ENCODE measurements at regions not wholly inside any gene's neighbourhood (a gene's known extent, or its start where the extent isn't known, plus 50 kb on each side); places are given as distances from the start of the nearest gene placed in this dataset.
A peak's percentile ranks its signal among the peaks of the same experiment; 100 is the strongest.
"Not testable (repeated sequence)": the region's sequence is repeated elsewhere in the genome, so short reads cannot be mapped to it uniquely, and the experiment has no call there.

DNA sequence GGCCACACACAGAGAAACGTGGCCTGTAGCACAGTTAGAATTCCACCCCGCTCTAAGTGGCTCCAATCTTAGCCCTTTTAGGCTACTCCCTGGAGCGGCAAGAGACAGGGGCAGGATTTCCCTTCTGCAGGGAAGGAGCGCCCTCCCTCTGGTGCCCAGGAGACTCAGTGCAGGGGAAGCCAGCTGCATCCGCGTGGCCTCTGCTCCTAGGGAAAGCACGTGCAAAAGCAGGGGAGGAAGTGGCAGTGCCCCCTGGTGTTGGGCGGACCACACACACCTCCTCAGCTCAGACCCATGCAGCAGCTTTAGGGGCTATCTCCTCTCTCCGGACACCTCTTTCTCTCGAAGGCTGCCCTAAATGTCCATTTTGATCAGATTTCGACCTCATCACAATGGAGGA is 50.0 kb downstream of the SPRING1 start:
- peak in 1 of 2 experiments; percentile 67 for DNase-seq (ENCODE audit: low read depth in 1 of 2, low spot score in 1 of 2)
- in situ Hi-C loops (cut with HindIII; ENCODE audit: low pct_unique_long_range_greater_than_20kb, low sequenced_read_pairs): no loop called here
- no peak for TF ChIP-seq JUND (IDR thresholded peaks at IDR 0.05; ENCODE audit: low read depth)

DNA sequence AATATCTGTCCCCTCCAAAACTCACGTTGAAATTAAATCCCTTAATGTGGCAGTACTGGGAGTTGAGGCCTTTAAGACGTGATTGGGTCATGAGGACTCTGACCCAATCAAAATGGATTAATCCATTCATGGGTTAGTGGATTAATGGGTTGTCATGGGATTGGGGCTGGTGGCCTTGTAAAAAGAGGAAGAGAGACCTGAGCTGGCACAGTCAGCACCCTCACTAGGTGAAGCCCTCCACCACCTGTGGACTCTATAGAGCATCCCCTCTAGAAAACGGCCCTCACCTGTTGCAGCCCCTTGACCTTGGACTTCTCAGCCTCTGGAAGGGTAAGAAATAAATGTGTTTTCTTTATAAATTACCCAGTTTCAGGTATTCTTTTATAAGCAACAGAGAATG is 53.0 kb downstream of the SPRING1 start:
- no peak for TF ChIP-seq JUND (IDR thresholded peaks at IDR 0.05; ENCODE audit: low read depth)
- DNase-seq (ENCODE audit: low read depth in 1 of 2, low spot score in 1 of 2): no peak
- in situ Hi-C loops (cut with HindIII; ENCODE audit: low pct_unique_long_range_greater_than_20kb, low sequenced_read_pairs): no loop called here

GRCh38 chr12:116677202-116677661 is 60.6 kb downstream of the SPRING1 start:
- no peak for DNase-seq (ENCODE audit: low read depth in 1 of 2, low spot score in 1 of 2)

DNA sequence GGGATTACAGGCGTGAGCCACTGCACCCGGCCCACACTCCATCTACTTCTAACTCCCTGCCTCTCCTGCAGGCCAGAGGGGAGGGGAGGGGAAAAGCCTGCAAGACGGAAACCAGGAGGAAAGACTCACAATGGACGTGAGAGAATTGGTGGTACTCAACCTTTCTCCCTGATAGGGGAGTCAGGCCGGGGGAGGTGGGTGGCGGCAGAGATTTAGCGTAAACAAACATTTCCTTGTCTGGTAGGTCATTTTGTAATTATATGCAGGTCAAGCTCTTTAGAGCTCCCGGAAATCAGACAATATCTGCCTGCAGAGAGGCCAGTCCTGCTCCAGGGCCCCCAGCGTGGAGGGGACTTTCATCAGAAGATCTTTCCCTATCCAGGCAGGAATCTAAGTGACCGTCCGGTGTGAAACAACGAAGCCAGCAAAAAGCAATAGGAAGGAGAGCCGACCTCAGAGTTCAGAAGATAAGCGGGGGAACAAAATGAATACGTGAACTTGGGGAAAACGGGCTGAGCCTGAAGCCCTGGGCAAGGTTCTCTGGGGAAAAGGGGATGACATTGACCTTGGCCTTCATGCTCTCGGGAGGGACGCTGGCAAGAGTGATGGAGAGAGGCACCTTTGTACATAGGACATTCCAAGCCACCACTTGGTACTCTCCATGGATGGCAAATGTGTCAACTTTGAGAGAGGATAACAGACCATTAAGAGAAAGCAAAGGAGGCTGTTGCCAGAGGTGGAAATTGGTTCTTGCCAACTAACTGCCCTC is 62.3 kb downstream of the SPRING1 start:
- no peak for TF ChIP-seq JUND (IDR thresholded peaks at IDR 0.05; ENCODE audit: low read depth)
- in situ Hi-C loops (cut with HindIII; ENCODE audit: low pct_unique_long_range_greater_than_20kb, low sequenced_read_pairs): no loop called here
- no peak for DNase-seq (ENCODE audit: low read depth in 1 of 2, low spot score in 1 of 2)

More at GRCh38 chr12:116677202-116677661, 60.6 kb downstream of the SPRING1 start:
- no peak for TF ChIP-seq JUND (IDR thresholded peaks at IDR 0.05; ENCODE audit: low read depth)
- in situ Hi-C loops (cut with HindIII; ENCODE audit: low pct_unique_long_range_greater_than_20kb, low sequenced_read_pairs): no loop called here

DNA sequence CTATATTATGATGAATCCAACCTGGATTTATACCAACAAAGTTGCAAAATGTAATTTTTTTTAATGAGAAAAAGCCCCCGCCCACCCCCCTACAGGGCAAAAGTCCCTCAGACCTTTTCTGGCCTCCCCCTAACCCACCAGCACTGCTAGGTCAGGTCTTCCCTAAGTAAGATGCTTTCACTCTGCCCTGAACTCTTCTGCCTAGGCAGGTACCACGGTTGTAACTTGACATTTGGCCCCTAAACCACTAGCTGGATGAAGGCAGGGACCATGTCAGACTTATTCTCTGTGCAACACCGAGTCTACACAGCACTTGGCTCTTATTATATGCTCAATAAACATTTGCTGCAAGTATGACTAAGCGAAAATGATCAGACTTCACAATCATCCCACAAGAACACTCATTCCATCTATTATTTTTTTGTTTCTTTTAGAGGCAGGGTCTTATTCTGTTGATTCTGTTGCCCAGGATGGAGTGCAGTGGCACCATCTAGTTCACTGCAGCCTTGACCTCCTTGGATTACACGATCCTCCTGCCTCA is 63.2 kb downstream of the SPRING1 start:
- DNase-seq (ENCODE audit: low read depth in 1 of 2, low spot score in 1 of 2): no peak
- no peak for TF ChIP-seq JUND (IDR thresholded peaks at IDR 0.05; ENCODE audit: low read depth)
- in situ Hi-C loops (cut with HindIII; ENCODE audit: low pct_unique_long_range_greater_than_20kb, low sequenced_read_pairs): no loop called here

GRCh38 chr12:116673681-116674111 is 64.2 kb downstream of the SPRING1 start:
- in situ Hi-C loops (cut with HindIII; ENCODE audit: low pct_unique_long_range_greater_than_20kb, low sequenced_read_pairs): no loop called here
- peak in 1 of 2 experiments; percentile 77 for DNase-seq (ENCODE audit: low read depth in 1 of 2, low spot score in 1 of 2)
- TF ChIP-seq JUND (IDR thresholded peaks at IDR 0.05; ENCODE audit: low read depth): no peak

DNA sequence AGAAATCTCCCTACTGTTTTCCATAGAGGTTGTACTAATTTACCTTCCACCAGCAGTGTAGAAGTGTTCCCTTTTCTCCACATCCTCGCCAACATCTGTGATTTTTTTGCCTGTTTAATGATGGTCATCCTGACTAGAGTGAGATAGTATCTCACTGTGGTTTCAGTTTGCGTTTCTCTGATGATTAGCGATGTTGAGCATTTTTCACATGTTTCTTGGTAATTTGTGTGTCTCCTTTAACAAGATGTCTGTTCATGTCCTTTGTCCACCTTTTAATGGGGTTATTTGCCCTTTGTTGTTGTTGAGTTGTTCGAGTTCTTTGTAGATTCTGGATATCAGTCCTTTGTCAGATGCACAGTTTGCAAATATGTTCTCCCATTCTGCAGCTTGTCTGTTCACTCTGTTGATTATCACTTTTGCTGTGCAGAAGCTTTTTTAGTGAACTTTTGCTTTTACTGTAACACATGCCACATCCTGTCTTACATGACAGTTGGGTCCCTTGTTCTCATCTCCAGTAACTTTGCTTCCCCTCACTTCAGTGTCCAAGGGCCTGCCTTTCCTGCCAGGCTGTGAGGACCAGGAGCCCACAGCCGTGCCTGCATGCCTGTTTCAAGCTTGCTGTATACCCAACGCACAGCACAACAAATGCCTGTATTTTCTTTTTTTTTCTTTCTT is 64.9 kb downstream of the SPRING1 start:
- no peak for DNase-seq (ENCODE audit: low read depth in 1 of 2, low spot score in 1 of 2)
- no peak for TF ChIP-seq JUND (IDR thresholded peaks at IDR 0.05; ENCODE audit: low read depth)
- in situ Hi-C loops (cut with HindIII; ENCODE audit: low pct_unique_long_range_greater_than_20kb, low sequenced_read_pairs): no loop called here

GRCh38 chr12:116672010-116672409 is 65.9 kb downstream of the SPRING1 start:
- TF ChIP-seq JUND (IDR thresholded peaks at IDR 0.05; ENCODE audit: low read depth): no peak; the same call in 1 of the 2 replicates
- in situ Hi-C loops (cut with HindIII; ENCODE audit: low pct_unique_long_range_greater_than_20kb, low sequenced_read_pairs): no loop called here
- no peak for DNase-seq (ENCODE audit: low read depth in 1 of 2, low spot score in 1 of 2)

DNA sequence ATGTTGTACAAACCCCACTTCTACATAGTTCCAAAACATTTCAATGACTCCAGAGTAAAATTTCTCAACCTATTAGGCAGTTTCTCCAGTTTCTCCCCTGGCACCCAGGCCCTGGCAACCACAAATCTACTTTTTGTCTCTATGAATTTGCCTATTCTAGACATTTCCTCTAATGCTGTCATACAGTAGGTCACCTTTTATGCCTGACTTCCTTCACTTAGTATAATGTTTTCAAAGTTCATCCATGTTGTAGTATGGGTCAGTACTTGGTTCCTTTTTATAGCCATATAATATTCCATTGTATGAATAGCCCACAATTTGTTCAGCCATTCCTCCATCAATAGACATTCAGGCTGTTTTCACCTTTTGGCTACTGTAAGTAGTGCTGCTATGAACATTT is 67.0 kb downstream of the SPRING1 start:
- no peak for TF ChIP-seq JUND (IDR thresholded peaks at IDR 0.05; ENCODE audit: low read depth)
- no peak for DNase-seq (ENCODE audit: low read depth in 1 of 2, low spot score in 1 of 2)
- in situ Hi-C loops (cut with HindIII; ENCODE audit: low pct_unique_long_range_greater_than_20kb, low sequenced_read_pairs): no loop called here

GRCh38 chr12:116667752-116668151 is 70.1 kb downstream of the SPRING1 start:
- in situ Hi-C loops (cut with HindIII; ENCODE audit: low pct_unique_long_range_greater_than_20kb, low sequenced_read_pairs): no loop called here
- DNase-seq (ENCODE audit: low read depth in 1 of 2, low spot score in 1 of 2): no peak
- no peak for TF ChIP-seq JUND (IDR thresholded peaks at IDR 0.05; ENCODE audit: low read depth)

DNA sequence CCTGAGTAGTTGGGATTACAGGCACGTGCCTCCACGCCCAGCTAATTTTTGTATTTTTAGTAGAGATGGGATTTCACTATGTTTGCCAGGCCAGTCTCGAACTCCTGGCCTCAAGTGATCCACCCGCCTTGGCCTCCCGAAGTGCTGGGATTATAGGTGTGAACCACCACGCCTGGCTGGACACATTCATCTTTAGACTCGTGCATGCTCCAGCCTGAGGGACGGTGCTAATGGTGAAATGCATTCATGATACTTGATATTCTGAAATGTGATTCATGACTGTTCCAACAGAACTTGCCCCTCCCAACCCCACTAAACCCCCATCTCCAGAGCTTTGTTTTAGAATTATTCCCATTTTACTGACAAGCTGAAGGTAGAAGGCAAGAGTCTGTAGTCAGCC is 71.0 kb downstream of the SPRING1 start:
- DNase-seq (ENCODE audit: low read depth in 1 of 2, low spot score in 1 of 2); in situ Hi-C loops (cut with HindIII; ENCODE audit: low pct_unique_long_range_greater_than_20kb, low sequenced_read_pairs): not testable (repeated sequence)

DNA sequence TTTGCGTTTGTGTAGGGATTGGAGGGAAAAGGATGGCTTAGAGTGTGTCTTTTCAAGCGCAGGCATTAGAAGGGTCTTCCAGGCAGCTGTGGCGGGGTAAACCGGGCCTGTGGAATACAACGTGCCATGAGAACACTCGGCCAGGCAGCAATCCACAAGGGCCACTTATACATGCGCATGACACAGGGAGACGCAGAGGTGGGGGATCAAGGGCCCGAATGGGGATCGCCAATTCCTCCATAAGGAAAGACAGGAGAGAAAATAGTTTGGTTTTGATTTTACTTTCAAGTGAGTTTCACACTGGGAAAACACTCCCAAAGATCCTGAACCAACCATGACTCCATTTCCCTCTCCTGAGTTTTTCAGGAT is 71.6 kb downstream of the SPRING1 start:
- in situ Hi-C loops (cut with HindIII; ENCODE audit: low pct_unique_long_range_greater_than_20kb, low sequenced_read_pairs): no loop called here
- DNase-seq (ENCODE audit: low read depth in 1 of 2, low spot score in 1 of 2): no peak
- no peak for TF ChIP-seq JUND (IDR thresholded peaks at IDR 0.05; ENCODE audit: low read depth)

- TF ChIP-seq JUND (IDR thresholded peaks at IDR 0.05; ENCODE audit: low read depth): no peak
- in situ Hi-C loops (cut with HindIII; ENCODE audit: low pct_unique_long_range_greater_than_20kb, low sequenced_read_pairs): no loop called here
- no peak for DNase-seq (ENCODE audit: low read depth in 1 of 2, low spot score in 1 of 2)
These were observed 72.1 kb downstream of the SPRING1 start for GRCh38 chr12:116665666-116666304.

Data from T47D (cell line).